Inflammatory macrophage treated with lipopolysaccharide for 1 hour (primary cell): ENCODE measurements at regions not wholly inside any gene's neighbourhood (a gene's known extent, or its start where the extent isn't known, plus 50 kb on each side); places are given as distances from the start of the nearest gene placed in this dataset.
"Not testable (repeated sequence)": the region's sequence is repeated elsewhere in the genome, so short reads cannot be mapped to it uniquely, and the experiment has no call there.

Experiments
- DNase-seq, 2 donors: peaks; one replicate each; pipeline ENCODE4 v3.0.0-alpha.2; 2020 to 2022

- no peak for DNase-seq
Measured at GRCh38 chr10:2918489-2918888, 148.9 kb upstream of the PFKP start.

GRCh38 chr10:2917926-2918325 lies 149.4 kb upstream of the PFKP start:
- no peak for DNase-seq

DNA sequence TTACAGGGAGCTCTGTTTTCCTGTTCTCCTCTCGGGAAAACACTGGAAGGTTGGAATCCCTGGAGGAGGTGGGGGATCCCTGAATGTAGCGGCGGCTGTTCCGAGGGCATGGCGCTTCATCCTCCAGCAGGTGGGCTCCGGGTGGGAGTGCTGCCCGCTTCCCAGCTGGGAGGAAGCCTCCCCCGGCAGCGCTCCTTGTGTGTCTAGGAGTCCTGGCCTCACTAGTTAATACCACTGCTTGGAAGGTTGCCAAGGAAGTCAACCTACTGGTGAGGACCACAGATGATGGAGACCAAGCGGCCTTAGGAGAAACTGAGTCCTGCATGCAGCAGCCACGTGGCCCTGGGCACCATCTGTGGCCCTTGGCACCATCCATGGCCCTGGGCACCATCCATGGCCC lies 151.9 kb upstream of the PFKP start:
- no peak for DNase-seq

- DNase-seq = no peak
Measured at GRCh38 chr10:2914741-2915140, 152.6 kb upstream of the PFKP start.

GRCh38 chr10:2913474-2913873 lies 153.9 kb upstream of the PFKP start:
- DNase-seq = no peak

GRCh38 chr10:2910656-2911055 lies 156.7 kb upstream of the PFKP start:
- no peak for DNase-seq

DNA sequence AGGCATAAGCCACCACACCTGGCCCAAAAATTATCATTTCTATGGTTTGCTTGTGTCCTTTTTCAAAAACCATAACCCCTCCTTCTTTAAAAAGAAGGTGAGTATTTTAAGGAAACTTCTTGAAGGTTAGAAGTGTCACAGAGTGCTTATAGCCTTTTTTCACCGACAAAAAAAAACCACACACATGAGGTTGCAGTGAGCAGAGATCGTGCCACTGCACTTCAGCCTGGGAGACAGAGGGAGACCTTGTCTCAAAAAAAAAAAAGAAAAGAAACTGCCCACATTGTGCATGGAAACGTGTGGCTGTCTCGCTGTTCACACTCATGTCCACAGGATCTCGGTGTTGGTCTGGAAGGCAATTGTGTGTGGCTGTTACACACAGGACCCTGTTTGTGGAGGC lies 157.4 kb upstream of the PFKP start:
- DNase-seq = no peak

DNA sequence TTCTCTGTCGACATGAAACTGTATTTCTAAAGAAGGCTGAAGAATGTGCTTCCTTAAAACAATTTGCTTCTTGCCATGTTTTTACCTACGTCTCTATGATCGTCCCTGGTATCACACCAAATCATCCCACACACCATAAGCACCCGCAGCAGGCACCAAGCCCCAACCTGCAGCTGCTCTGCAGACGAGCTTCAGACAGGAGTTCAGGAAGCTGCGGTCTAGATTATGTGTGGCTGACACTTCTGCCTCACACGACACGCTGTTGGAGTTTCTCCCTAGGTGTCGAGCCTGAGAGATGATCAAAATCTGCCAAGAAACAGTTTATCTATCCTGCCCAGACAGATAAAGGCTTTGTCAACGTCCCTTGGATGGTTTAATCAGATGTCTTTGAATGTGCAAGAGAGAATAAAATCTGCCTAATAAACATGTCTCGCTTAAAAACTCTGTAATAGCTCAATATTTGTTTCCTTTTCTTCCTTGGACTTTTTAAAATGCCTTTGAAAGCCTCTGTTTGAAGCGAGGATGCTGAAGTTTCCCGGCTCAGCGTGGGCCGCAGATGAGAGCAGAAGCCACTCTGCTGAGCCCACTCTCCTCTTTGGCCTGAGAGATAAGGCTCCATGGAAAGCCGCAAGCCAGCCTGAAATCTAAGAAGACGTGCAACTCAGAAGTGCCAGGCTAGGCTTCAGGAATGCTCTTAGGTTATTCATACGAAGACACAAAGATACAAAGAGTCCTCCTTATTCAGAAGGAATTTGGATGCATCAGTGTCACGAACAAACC lies 158.3 kb upstream of the PFKP start:
- DNase-seq = no peak

DNA sequence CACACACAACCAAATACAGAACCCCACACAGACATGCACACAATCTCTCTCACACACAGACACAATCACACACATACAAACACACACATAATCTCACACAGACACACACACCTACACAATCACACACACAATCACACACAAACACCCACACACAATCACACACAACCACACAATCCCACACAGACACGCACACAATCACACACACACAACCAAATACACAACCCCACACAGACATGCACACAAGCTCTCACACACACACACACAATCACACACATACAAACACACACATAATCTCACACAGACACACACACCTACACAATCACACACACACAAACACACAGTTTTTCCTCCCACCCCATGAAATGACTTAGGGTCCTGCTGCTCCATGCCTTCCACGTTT lies 160.4 kb upstream of the PFKP start:
- DNase-seq = no peak

DNA sequence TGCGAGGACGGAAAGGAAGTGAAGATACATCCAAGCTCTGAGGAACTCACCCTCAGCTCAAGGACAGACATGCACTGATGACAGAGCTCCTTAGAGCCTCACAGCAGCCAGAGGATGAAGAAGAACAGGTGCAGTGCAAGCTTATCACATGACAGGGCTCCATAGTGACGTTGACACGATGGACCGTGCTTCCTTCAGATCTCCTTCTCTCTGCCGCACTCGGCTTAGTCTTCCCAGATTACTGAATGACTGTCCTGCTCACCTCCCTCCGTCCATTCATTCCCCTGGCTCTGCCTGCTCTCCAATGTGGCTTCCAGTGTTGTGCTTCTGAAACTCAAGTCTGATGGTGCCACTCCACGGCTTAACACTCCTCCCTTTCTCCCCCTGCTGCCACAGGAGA lies 161.5 kb upstream of the PFKP start:
- DNase-seq = no peak

DNA sequence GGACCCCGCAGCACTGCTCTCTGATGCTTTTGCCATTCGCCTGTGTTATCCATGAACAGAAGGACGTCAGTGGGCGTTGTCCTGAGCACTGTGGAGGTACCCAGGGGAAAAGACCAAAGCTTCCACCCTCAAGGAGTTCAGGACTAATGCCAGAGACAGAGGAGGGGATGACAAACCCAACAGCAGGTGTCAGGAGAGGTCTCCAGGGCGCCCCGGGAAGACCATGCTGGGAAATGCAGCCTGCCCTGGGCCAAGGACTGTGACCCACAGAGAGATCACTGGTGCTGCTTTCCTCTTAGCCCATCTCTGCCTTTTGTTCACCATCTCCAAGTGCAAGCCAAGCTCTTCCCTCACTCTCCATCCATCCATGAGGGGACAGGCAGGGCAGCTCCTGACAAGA lies 166.8 kb upstream of the PFKP start:
- DNase-seq = no peak

GRCh38 chr10:2899246-2899951 lies 167.9 kb upstream of the PFKP start:
- DNase-seq = no peak

DNA sequence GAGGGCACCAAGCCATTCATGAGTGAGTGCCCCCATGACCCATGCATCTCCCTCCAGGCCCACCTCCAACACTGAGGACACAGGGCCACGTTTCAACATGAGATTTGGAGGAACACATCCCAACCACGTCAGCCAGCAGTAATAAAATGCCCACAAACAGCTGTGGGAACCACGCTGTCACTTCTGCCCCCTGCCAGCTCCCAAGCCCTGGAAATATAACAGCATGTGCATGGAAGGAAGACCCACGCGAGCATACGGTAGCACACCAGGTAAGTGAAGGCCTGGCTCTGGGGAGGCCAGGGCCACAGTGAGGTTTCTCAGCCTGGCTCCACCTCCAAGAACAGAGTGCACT lies 168.9 kb upstream of the PFKP start:
- no peak for DNase-seq

DNA sequence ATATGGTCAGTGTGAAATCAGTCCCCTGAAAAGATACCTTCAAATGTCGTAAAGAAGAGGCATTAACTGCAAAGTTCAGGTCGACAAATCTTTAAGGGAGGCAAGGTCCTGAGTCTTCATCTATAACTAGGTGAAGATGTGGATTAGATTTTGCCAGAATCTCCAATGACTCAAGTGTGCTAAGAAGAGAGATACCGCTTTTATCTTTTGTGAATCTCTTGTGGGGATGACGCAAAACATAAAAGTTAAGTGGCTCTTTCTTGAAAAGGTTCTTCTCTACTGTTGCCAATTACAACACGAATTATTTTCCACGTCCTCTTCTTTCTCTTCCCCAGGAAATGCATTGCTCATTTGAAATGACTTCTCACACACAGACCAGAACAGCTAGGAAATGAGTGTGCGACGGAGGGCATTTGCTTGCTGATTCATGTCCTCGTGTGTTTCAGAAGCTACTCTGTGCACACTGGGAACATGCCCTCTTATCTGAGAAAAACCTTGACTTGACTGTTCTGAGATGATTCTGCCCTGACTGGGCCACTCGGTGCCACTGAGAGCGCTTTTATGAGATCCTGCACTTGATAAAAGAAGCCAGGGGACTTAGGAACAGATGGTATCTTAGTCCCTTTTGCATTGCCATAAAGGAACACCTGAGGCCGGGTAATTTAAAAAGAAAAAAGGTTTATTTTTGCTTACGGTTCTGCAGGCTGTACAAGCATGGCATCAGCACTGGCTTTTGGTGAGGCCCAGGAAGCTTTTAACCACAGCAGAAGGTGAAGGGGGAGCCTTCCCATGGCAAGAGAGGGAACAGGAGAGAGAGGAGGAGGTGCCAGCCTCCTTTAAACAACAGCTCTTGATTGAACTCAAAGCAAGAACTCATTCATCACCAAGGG lies 169.5 kb upstream of the PFKP start:
- DNase-seq = peak; percentile 49 to 68

GRCh38 chr10:2896334-2896733 lies 171.0 kb upstream of the PFKP start:
- not testable (repeated sequence) for DNase-seq

DNA sequence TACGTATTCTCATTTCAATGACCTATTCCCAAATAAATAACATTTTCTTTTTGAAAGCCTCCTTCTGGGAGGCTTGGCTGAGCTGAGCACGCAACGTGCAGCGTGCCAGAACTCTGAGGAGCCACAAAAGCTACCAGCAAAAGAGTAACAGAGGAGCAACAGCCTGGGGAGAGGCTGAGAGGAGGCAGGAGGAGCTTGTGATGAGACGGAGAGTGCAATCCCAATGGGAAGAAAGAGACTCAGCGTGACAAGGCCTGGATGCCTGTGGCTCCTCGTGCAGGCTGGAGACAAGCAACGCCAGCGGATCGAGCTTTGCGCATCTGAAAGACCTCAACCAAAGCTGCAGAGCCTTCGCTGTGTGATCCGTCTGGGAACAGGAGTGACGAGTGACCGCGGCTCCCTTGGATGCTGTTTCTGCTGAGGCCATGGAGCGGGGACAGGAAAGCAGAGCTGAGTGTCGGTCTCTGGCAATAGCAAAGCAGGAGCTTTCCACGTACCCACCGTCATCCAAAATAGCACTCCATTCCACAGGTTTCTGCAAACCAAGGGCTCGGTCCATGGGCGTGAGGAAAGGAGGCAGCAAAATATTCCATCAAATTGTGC lies 171.7 kb upstream of the PFKP start:
- no peak for DNase-seq

GRCh38 chr10:2893991-2894390 lies 173.4 kb upstream of the PFKP start:
- no peak for DNase-seq

- DNase-seq = peak; percentile 70 to 84
Measured at GRCh38 chr10:2893158-2893845, 174.0 kb upstream of the PFKP start.

DNA sequence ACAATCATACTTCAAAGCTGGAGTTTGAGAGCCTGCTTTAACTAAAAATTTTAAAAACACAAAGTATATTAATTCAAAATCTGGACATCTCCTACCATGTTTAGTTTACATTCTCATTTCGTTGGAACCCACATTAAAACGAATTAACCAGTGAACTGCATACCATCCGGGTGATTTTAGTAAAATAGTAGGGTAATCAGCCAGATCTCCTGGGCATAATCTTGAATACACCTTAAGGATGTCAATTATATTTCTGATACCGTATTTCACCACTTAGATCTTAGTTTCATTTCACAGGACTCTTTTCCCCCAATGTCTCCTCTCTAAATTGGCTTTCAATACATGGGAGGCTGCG lies 175.6 kb upstream of the PFKP start:
- DNase-seq = no peak

DNA sequence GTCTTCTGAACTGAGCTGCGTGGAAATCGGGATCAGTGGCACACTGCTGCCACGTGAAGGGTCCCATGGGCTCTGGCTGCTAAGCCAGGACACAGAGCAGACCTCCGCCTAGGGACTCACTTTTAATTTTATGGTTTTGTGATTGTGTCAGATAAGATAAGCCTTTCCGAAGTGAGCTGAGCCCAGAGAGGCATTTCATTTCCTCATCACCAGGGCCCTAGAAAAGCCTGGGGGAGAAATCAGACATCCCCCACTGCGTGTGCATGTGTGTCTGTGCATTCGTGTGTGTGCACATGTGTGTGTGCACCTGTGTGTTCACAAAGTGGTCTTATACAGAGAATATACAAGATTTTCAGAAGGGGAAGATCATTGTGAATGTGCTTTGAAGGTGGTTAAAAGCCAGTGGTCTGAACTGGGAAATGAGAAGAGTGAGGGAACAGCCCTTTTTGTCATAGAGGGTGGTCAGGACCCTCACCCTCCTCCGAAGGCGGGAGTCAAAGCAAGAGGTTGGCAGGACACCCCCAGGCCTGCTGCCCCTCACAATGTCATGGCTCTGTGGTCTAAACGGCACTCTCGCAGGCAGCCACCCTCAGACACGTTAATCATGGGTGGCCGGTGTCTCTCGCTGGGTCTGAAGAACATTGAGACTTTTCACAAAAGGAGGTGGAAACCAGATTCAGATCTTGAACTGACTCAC lies 176.1 kb upstream of the PFKP start:
- no peak for DNase-seq

DNA sequence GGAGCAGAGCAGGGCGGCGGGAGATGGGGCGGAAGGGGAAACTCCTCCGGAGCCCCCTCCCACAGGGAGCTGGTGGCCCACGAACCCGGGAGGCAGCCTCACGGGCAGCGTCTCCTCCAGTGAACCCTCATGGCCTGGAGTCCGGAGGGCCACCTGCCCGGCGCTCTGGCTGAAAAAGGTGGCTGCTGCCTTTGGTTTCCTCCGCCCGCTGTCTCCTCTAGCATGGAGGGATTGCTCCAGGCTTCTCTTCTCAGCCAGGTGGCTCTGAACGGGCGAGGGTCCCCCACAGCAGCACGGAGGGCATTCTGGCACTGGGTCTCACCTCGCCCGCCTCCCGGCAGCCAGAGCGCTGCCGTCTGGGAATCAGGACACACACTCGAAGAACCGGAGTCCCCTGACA lies 177.3 kb upstream of the PFKP start:
- DNase-seq = no peak

DNA sequence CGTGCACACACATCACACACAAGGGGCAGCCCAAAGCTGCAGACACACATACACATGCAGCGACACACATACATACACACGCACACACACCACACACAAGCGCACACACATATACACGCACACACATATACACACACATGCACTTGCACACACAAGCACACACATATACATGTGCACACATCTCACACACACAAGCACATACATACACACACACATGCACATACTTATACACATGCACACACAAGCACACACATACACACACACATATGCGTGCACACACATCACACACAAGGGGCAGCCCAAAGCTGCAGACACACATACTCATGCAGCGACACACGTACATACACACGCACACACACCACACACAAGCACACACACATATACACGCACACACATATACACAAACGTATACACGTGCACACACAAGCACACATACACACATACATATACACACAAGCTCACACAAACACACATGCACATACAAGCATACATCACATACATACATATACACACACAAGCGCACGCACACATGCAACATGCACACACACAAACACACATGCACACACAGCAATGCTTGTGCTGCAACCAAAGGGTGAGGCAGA lies 178.8 kb upstream of the PFKP start:
- DNase-seq = no peak
